GM12878 (cell line): ENCODE measurements at regions not wholly inside any gene's neighbourhood (a gene's known extent, or its start where the extent isn't known, plus 50 kb on each side); places are given as distances from the start of the nearest gene placed in this dataset.

ENCODE experiments used
- ATAC-seq: fragments of 200-7000 bp; cut with Tn5 transposase; 3 replicates; pipeline ENCODE4 v1.9.1; 2020; ENCODE audit warnings: mild to moderate bottlenecking, moderate library complexity
- BruUV-seq: library from RNA; stranded (reverse); fragments of 400-500 nt; replicated peaks from 2 replicates; lab custom pipeline; 2021; lab: Mats Ljungman, UMichigan
- CTCF ChIA-PET: fragments of 300-600 bp; sonication (Branson Sonifier 250); formaldehyde crosslinking; extraction: SDS; loops from one replicate; lab custom pipeline; 2021; ENCODE audit warnings: inconsistent platforms; lab: Yijun Ruan, JAX
- POLR2A ChIA-PET: fragments of 350-600 bp; formaldehyde crosslinking; extraction: SDS; loops from one replicate; lab custom pipeline; 2021; ENCODE audit warnings: inconsistent platforms; lab: Charles Lee
- RAD21 ChIA-PET: fragments of 300-600 bp; sonication (Branson Sonifier 250); formaldehyde crosslinking; loops from one replicate; lab custom pipeline; 2023; ENCODE audit warnings: antibody characterized with exemption; ENCODE audit not compliant: unreplicated experiment; lab: Charles Lee
- SMC1A ChIA-PET: fragments of 300-600 bp; sonication (Branson Sonifier 250); formaldehyde crosslinking; loops from one replicate; lab custom pipeline; 2023; ENCODE audit not compliant: unreplicated experiment, uncharacterized antibody; lab: Charles Lee
- DNase-seq: peaks from one replicate; pipeline ENCODE4 v3.0.0-alpha.2; 2011; ENCODE audit warnings: low read depth, low spot score
- FAIRE-seq: peaks from 3 replicates; lab custom pipeline; 2011; peaks lifted over from hg19 to GRCh38; lab: Jason Lieb, UNC
- H2AFZ ChIP-seq: 2 replicates; pipeline ENCODE4 v1.6.0; 2011; ENCODE audit warnings: low read depth, low read length, control low read depth; ENCODE audit not compliant: control insufficient read depth
- H3K27ac ChIP-seq: 2 replicates; pipeline ENCODE4 v1.5.1; 2011; ENCODE audit warnings: control low read depth; ENCODE audit not compliant: control insufficient read depth, insufficient read depth
- H3K27me3 ChIP-seq, 2 experiments: replicated peaks in 1 of 2; 2 replicates each; pipeline versions ENCODE4 v1.6.0 to v1.6.1; 2011; ENCODE audit warnings: low read length in 1 of 2; ENCODE audit not compliant: control insufficient read depth in 2 of 2, insufficient read depth in 2 of 2
- H3K36me3 ChIP-seq, 2 experiments: 2 replicates each; pipeline ENCODE4 v1.5.1; 2011; ENCODE audit warnings: low read length in 1 of 2; ENCODE audit not compliant: control insufficient read depth in 2 of 2, insufficient read depth in 2 of 2
- H3K4me1 ChIP-seq: 2 replicates; pipeline ENCODE4 v1.6.1; 2011; ENCODE audit warnings: mild to moderate bottlenecking, low read length, moderate library complexity, mixed read lengths; ENCODE audit not compliant: control insufficient read depth, insufficient read depth
- H3K4me2 ChIP-seq: 2 replicates; pipeline ENCODE4 v1.6.0; 2011; ENCODE audit warnings: control low read depth; ENCODE audit not compliant: control insufficient read depth, insufficient read depth
- H3K4me3 ChIP-seq: fragments of 200-600 bp; sonication (generic); 2 replicates; pipeline ENCODE4 v1.5.1; 2016
- H3K79me2 ChIP-seq: 2 replicates; pipeline ENCODE4 v1.6.0; 2011; ENCODE audit warnings: low read length; ENCODE audit not compliant: control insufficient read depth, insufficient read depth
- H3K9ac ChIP-seq: 2 replicates; pipeline ENCODE4 v1.8.0; 2011; ENCODE audit warnings: low read length, control low read depth, mixed read lengths; ENCODE audit not compliant: control insufficient read depth, insufficient read depth
- H3K9me3 ChIP-seq: replicated peaks from 3 replicates; pipeline ENCODE4 v1.5.1; 2011; ENCODE audit warnings: mild to moderate bottlenecking, low read length; ENCODE audit not compliant: control insufficient read depth, insufficient read depth
- H4K20me1 ChIP-seq: 2 replicates; pipeline ENCODE4 v1.6.0; 2011; ENCODE audit not compliant: control insufficient read depth, insufficient read depth
- ATF2 ChIP-seq: IDR thresholded peaks from 2 replicates; pipeline ENCODE4 v1.6.1; 2012; ENCODE audit warnings: low read length, inconsistent platforms
- CBFB ChIP-seq: IDR thresholded peaks from 2 replicates; pipeline ENCODE4 v1.6.1; 2016; ENCODE audit warnings: antibody characterized with exemption, low read depth
- CEBPZ ChIP-seq: fragments of 150-350 bp; IDR thresholded peaks from 2 replicates; pipeline ENCODE4 v1.6.1; 2016; ENCODE audit warnings: low read depth, low read length
- FOS ChIP-seq: IDR thresholded peaks from 3 replicates; pipeline ENCODE4 v1.6.1; 2011; ENCODE audit warnings: borderline replicate concordance; ENCODE audit not compliant: insufficient read length; ENCODE audit errors: extremely low read depth
- FOXK2 ChIP-seq: fragments of 450-650 bp; IDR thresholded peaks from 2 replicates; pipeline ENCODE4 v1.6.1; 2017; ENCODE audit warnings: mild to moderate bottlenecking, moderate library complexity
- IKZF1 ChIP-seq: fragments of 450-650 bp; conservative IDR thresholded peaks from 2 replicates; pipeline ENCODE4 v1.6.1; 2017; ENCODE audit warnings: antibody characterized with exemption, mild to moderate bottlenecking
- whole genome bisulfite sequencing: methylation state at CpG from one replicate; pipeline ENCODE4 v1.1.6; 2016; ENCODE audit warnings: low lambda C conversion rate; ENCODE audit not compliant: insufficient replicate concordance, insufficient coverage; ENCODE audit errors: missing lambda C conversion rate; 5-methylcytosine and 5-hydroxymethylcytosine counted together
- in situ Hi-C: fragments of 300-500 bp; cut with MboI; formaldehyde crosslinking; loops from 9 replicates; pipeline ENCODE4 v1.14.3; 2018; ENCODE audit warnings: mixed read lengths
- intact Hi-C: fragments of 100-400 bp; cut with micrococcal nuclease; formaldehyde crosslinking; loops from one replicate; pipeline ENCODE4 v1.14.2; 2022; ENCODE audit not compliant: unreplicated experiment

- SMC1A ChIA-PET = no interaction called here
- FAIRE-seq (no peak), ATAC-seq (no peak), DNase-seq (no peak)
- Histone ChIP-seq H2AFZ (no peak overlapping the region), H3K79me2 (no peaks in the 10 kb centered on the region), H3K4me2 (no peak overlapping the region), H4K20me1 (no peaks in the 10 kb centered on the region), H3K4me3 (no peak overlapping the region), H3K4me1 (no peaks in the 10 kb centered on the region), H3K9me3 (no peaks in the 10 kb centered on the region), H3K9ac (no peak overlapping the region), H3K27me3 (no peaks in the 10 kb centered on the region), H3K36me3 (no peaks in the 10 kb centered on the region), H3K27ac (no peak overlapping the region)
- RAD21 ChIA-PET = no interaction called here
- WGBS = 49% methylated on average over 5 of the region's 5 CpGs
- in situ Hi-C loops (no loop called here), intact Hi-C loops (no loop called here)
- no TSS peak for BruUV-seq
- CTCF ChIA-PET = no interaction called here
- POLR2A ChIA-PET = no interaction called here
- no peak for TF ChIP-seq ATF2
- TF ChIP-seq CEBPZ = no peak
- no peak for TF ChIP-seq FOS
- TF ChIP-seq IKZF1 = no peak
- TF ChIP-seq CBFB = no peak
- no peak for TF ChIP-seq FOXK2
Measured at GRCh38 chr12:67833602-67834001, 155.6 kb upstream of the IFNG-AS1 start.
